ENCODE measurements at regions not wholly inside any gene's neighbourhood (a gene's known extent, or its start where the extent isn't known, plus 50 kb on each side); places are given as distances from the start of the nearest gene placed in this dataset.

- TF ChIP-seq RAD21 (IDR thresholded peaks at IDR 0.05), result no peak
- no peak for TF ChIP-seq CTCF (IDR thresholded peaks at IDR 0.05; ENCODE audit: low read depth, low read length, missing input control)
Observed at GRCh38 chr2:2528846-2529245, 197.8 kb upstream of the MYT1L start (continued).

- Histone ChIP-seq H3K9ac (ENCODE audit: low read depth in 1 of 2, low read length in 2 of 2) (no peak overlapping the region), H3K4me1 (ENCODE audit: control insufficient read depth in 4 of 4, insufficient read depth in 4 of 4, low read length in 3 of 4) (no peaks in the 10 kb centered on the region), H3K27ac (ENCODE audit: low read depth in 1 of 2, low read length in 2 of 2) (no peak overlapping the region), H3K9me3 (ENCODE audit: control insufficient read depth in 4 of 4, low read length in 3 of 4) (no peaks in the 10 kb centered on the region), H3K36me3 (ENCODE audit: control insufficient read depth in 4 of 4, insufficient read depth in 3 of 4, low read depth in 1 of 4, low read length in 3 of 4) (no peaks in the 10 kb centered on the region), H3K4me3 (ENCODE audit: low read depth in 1 of 3, low read length in 3 of 3) (no peak overlapping the region), H3K27me3 (ENCODE audit: control insufficient read depth in 4 of 4, insufficient read depth in 4 of 4, low read length in 3 of 4) (peaks cover 0 to 2% (median 0%) of the 10 kb centered on the region in 4 donors)
- 73% methylated on average over 6 of the region's 6 CpGs for WGBS
- no peak for DNase-seq (ENCODE audit: low spot score)
- TF ChIP-seq FOXA2 (IDR thresholded peaks at IDR 0.05) (no peak), GABPA (IDR thresholded peaks at IDR 0.05 in 1 of 2, conservative IDR thresholded peaks at IDR 0.05 in 1 of 2) (no peak), JUND (IDR thresholded peaks at IDR 0.05) (no peak), HNF4A (conservative IDR thresholded peaks at IDR 0.05) (no peak), EGR1 (IDR thresholded peaks at IDR 0.05; ENCODE audit: low read depth in 2 of 2) (no peak), MAX (IDR thresholded peaks at IDR 0.05) (no peak), RAD21 (IDR thresholded peaks at IDR 0.05) (no peak), ATF3 (IDR thresholded peaks at IDR 0.05) (no peak), YY1 (IDR thresholded peaks at IDR 0.05) (no peak)
Observed at GRCh38 chr2:2527148-2527547, 196.1 kb upstream of the MYT1L start.

GRCh38 chr2:2524348-2524941, 193.4 kb upstream of the MYT1L start:
- Histone ChIP-seq H3K4me3 (ENCODE audit: low read depth in 1 of 3, low read length in 3 of 3) (no peak overlapping the region), H3K9ac (ENCODE audit: low read depth in 1 of 2, low read length in 2 of 2) (no peak overlapping the region), H3K27me3 (ENCODE audit: control insufficient read depth in 4 of 4, insufficient read depth in 4 of 4, low read length in 3 of 4) (peaks cover 0 to 2% (median 0%) of the 10 kb centered on the region in 4 donors), H3K4me1 (ENCODE audit: control insufficient read depth in 4 of 4, insufficient read depth in 4 of 4, low read length in 3 of 4) (no peaks in the 10 kb centered on the region), H3K36me3 (ENCODE audit: control insufficient read depth in 4 of 4, insufficient read depth in 3 of 4, low read depth in 1 of 4, low read length in 3 of 4) (no peaks in the 10 kb centered on the region), H3K9me3 (ENCODE audit: control insufficient read depth in 4 of 4, low read length in 3 of 4) (no peaks in the 10 kb centered on the region), H3K27ac (ENCODE audit: low read depth in 1 of 2, low read length in 2 of 2) (no peak overlapping the region)
- no peak for DNase-seq (ENCODE audit: low spot score)
- TF ChIP-seq TAF1 (conservative IDR thresholded peaks at IDR 0.05) (no peak), RXRA (IDR thresholded peaks at IDR 0.05) (no peak), ATF3 (IDR thresholded peaks at IDR 0.05) (no peak), SP1 (IDR thresholded peaks at IDR 0.05) (no peak), GABPA (IDR thresholded peaks at IDR 0.05 in 1 of 2, conservative IDR thresholded peaks at IDR 0.05 in 1 of 2) (no peak), MAX (IDR thresholded peaks at IDR 0.05) (no peak), ZBTB33 (IDR thresholded peaks at IDR 0.05) (no peak)
- WGBS, result 72% methylated on average over 12 of the region's 12 CpGs

All from liver (tissue), 8 donors.